ENCODE measurements at regions not wholly inside any gene's neighbourhood (a gene's known extent, or its start where the extent isn't known, plus 50 kb on each side); places are given as distances from the start of the nearest gene placed in this dataset.

DNA sequence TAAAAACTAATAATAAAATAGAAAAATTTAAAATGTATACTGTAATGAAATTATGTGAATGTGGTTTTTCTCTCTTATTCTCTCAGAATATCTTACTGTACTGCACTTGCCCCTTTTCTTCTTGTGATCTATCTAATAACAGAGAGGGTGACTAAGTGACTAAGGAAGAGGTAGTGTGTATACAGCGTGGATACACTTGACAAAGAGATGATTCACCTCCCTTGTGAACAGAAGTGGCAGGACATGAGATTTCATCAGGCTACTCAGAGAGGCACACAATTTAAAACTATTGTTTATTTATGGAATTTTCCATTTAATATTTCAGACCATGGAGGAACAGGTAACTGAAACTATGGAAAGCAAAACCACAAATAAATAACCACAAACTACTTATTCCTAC, 806.6 kb upstream of the GHITM start:
- TF ChIP-seq, protein P1, sequence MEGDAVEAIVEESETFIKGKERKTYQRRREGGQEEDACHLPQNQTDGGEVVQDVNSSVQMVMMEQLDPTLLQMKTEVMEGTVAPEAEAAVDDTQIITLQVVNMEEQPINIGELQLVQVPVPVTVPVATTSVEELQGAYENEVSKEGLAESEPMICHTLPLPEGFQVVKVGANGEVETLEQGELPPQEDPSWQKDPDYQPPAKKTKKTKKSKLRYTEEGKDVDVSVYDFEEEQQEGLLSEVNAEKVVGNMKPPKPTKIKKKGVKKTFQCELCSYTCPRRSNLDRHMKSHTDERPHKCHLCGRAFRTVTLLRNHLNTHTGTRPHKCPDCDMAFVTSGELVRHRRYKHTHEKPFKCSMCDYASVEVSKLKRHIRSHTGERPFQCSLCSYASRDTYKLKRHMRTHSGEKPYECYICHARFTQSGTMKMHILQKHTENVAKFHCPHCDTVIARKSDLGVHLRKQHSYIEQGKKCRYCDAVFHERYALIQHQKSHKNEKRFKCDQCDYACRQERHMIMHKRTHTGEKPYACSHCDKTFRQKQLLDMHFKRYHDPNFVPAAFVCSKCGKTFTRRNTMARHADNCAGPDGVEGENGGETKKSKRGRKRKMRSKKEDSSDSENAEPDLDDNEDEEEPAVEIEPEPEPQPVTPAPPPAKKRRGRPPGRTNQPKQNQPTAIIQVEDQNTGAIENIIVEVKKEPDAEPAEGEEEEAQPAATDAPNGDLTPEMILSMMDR (IDR thresholded peaks at IDR 0.05) = no peak
- TF ChIP-seq POLR2AphosphoS5 (IDR thresholded peaks at IDR 0.05; ENCODE audit: insufficient read depth in 1 of 2, low read depth in 1 of 2) = no peak
- TF ChIP-seq POLR2A (IDR thresholded peaks at IDR 0.05) = no peak

All from vagina (tissue), 2 donors.